Ovary (tissue), 3 donors: ENCODE measurements at regions not wholly inside any gene's neighbourhood (a gene's known extent, or its start where the extent isn't known, plus 50 kb on each side); places are given as distances from the start of the nearest gene placed in this dataset.

Experiments
- CTCF ChIP-seq, 3 donors: fragments of 450-650 bp in 2 of 3; fragments of 200-600 bp in 1 of 3; IDR thresholded peaks; one replicate each; pipeline versions ENCODE4 v1.5.1 to v1.8.0; 2016 to 2022; ENCODE audit warnings: antibody characterized with exemption in 3 of 3, mild to moderate bottlenecking in 1 of 3
- EP300 ChIP-seq: sonication (generic); formaldehyde crosslinking; IDR thresholded peaks from one replicate; pipeline ENCODE4 v1.6.1; 2017; ENCODE audit warnings: antibody characterized with exemption
- POLR2A ChIP-seq: fragments of 450-650 bp; IDR thresholded peaks from one replicate; pipeline ENCODE4 v1.6.1; 2017; ENCODE audit warnings: antibody characterized with exemption, mild to moderate bottlenecking, moderate library complexity
- donor health status: DM: no; HTN: no; CAD: no.

- TF ChIP-seq POLR2A: no peak
- no peak for TF ChIP-seq CTCF (IDR thresholded peaks at IDR 0.05)
- no peak for TF ChIP-seq EP300
These were observed 120.2 kb downstream of the PRLHR start for GRCh38 chr10:118475214-118475613.
